Naive thymus-derived CD4-positive, alpha-beta T cell (primary cell): ENCODE measurements at regions not wholly inside any gene's neighbourhood (a gene's known extent, or its start where the extent isn't known, plus 50 kb on each side); places are given as distances from the start of the nearest gene placed in this dataset.

Experiments used
- ATAC-seq: fragments of 150-1000 bp; cut with Tn5 transposase; 2 replicates; pipeline ENCODE4 v1.10.0; 2021; ENCODE audit warnings: mild to moderate bottlenecking, moderate library complexity
- CTCF ChIA-PET: fragments of 350-600 bp; sonication (Branson Sonifier 250); formaldehyde crosslinking; loops from one replicate; lab custom pipeline; 2021; ENCODE audit warnings: antibody characterized with exemption; lab: Charles Lee
- POLR2A ChIA-PET: fragments of 350-600 bp; sonication (Branson Sonifier 250); formaldehyde crosslinking; loops from one replicate; lab custom pipeline; 2021; ENCODE audit warnings: antibody characterized with exemption, inconsistent platforms; lab: Charles Lee
- DNase-seq, 9 donors: peaks; one replicate each; pipeline versions ENCODE4 v3.0.0 to v3.0.0-alpha.2; 2020 to 2022; ENCODE audit warnings: mixed read lengths in 1 of 9
- H3K27ac ChIP-seq: one replicate; pipeline ENCODE4 v1.7.0; 2013; ENCODE audit warnings: mild to moderate bottlenecking, low read depth, low read length, moderate library complexity
- H3K27me3 ChIP-seq, 2 donors: one replicate each; pipeline ENCODE4 v1.7.0; 2013; ENCODE audit warnings: low read length in 2 of 2, mild to moderate bottlenecking in 2 of 2, moderate library complexity in 2 of 2; ENCODE audit not compliant: control insufficient read depth in 2 of 2, insufficient read depth in 2 of 2
- H3K36me3 ChIP-seq, 3 experiments: 1 replicate in 2 of 3; 2 replicates in 1 of 3; pipeline ENCODE4 v1.7.0; 2013; ENCODE audit warnings: low read length in 3 of 3, mild to moderate bottlenecking in 3 of 3, moderate library complexity in 1 of 3; ENCODE audit not compliant: insufficient read depth in 3 of 3, control insufficient read depth in 2 of 3
- H3K4me1 ChIP-seq, 2 donors: one replicate each; pipeline ENCODE4 v1.7.0; 2013; ENCODE audit warnings: low read length in 2 of 2, mild to moderate bottlenecking in 2 of 2, moderate library complexity in 1 of 2; ENCODE audit not compliant: control insufficient read depth in 2 of 2, insufficient read depth in 2 of 2
- H3K4me3 ChIP-seq: 2 replicates; pipeline ENCODE4 v1.7.0; 2013; ENCODE audit warnings: mild to moderate bottlenecking, low read length
- H3K9me3 ChIP-seq, 3 experiments: 1 replicate in 2 of 3; 2 replicates in 1 of 3; pipeline ENCODE4 v1.7.0; 2013; ENCODE audit warnings: low read length in 3 of 3; ENCODE audit not compliant: control insufficient read depth in 2 of 3
- H3K27ac Mint-ChIP-seq, 9 donors: one replicate each; pipeline ENCODE4 v1.8.0; 2020 to 2022; ENCODE audit warnings: mixed read lengths in 9 of 9, mild to moderate bottlenecking in 8 of 9, moderate library complexity in 5 of 9, inconsistent platforms in 2 of 9
- H3K27me3 Mint-ChIP-seq, 5 donors: one replicate each; pipeline ENCODE4 v1.8.0; 2021 to 2022; ENCODE audit warnings: mixed read lengths in 5 of 5, mild to moderate bottlenecking in 1 of 5
- H3K36me3 Mint-ChIP-seq, 5 donors: one replicate each; pipeline ENCODE4 v1.8.0; 2020 to 2022; ENCODE audit warnings: mixed read lengths in 5 of 5, mild to moderate bottlenecking in 3 of 5, inconsistent platforms in 1 of 5
- H3K4me1 Mint-ChIP-seq, 7 donors: one replicate each; pipeline ENCODE4 v1.8.0; 2020 to 2022; ENCODE audit warnings: mixed read lengths in 7 of 7, mild to moderate bottlenecking in 3 of 7, inconsistent platforms in 1 of 7
- H3K4me3 Mint-ChIP-seq, 10 donors: one replicate each; pipeline ENCODE4 v1.8.0; 2020 to 2022; ENCODE audit warnings: mild to moderate bottlenecking in 10 of 10, mixed read lengths in 10 of 10, moderate library complexity in 6 of 10, inconsistent platforms in 2 of 10
- H3K9me3 Mint-ChIP-seq, 11 donors: one replicate each; pipeline ENCODE4 v1.8.0; 2020 to 2022; ENCODE audit warnings: mixed read lengths in 11 of 11, mild to moderate bottlenecking in 4 of 11, inconsistent platforms in 1 of 11, moderate library complexity in 1 of 11
- intact Hi-C, 2 donors: fragments of 100-400 bp; cut with micrococcal nuclease; formaldehyde crosslinking; loops; one replicate each; pipeline ENCODE4 v1.15.1; 2023

- CTCF ChIA-PET: no interaction called here
Measured at GRCh38 chr3:82676356-82677026, 915.0 kb upstream of the GBE1 start.

GRCh38 chr3:82672966-82673365 is 911.5 kb upstream of the GBE1 start:
- Mint-ChIP-seq H3K4me3 (no peak overlapping the region), H3K36me3 (no peaks in the 10 kb centered on the region), H3K27me3 (no peaks in the 10 kb centered on the region), H3K9me3 (peaks cover 0 to 15% (median 6%) of the 10 kb centered on the region in 11 donors), H3K4me1 (no peaks in the 10 kb centered on the region), H3K27ac (no peak overlapping the region)
- ChIA-PET POLR2A (no interaction called here), CTCF (no interaction called here)
- no peak overlapping the region for H3K4me3 ChIP-seq
- no peak for DNase-seq
- H3K36me3 ChIP-seq: no peaks in the 10 kb centered on the region
- intact Hi-C loops: no loop called here
- no peaks in the 10 kb centered on the region for H3K4me1 ChIP-seq
- no peaks in the 10 kb centered on the region for H3K9me3 ChIP-seq
- no peaks in the 10 kb centered on the region for H3K27me3 ChIP-seq
- no peak overlapping the region for H3K27ac ChIP-seq
- no peak for ATAC-seq

More at GRCh38 chr3:82676356-82677026, 915.0 kb upstream of the GBE1 start:
- no peaks in the 10 kb centered on the region for H3K36me3 Mint-ChIP-seq
- no peak overlapping the region for H3K27ac ChIP-seq
- H3K27ac Mint-ChIP-seq: no peak overlapping the region
- POLR2A ChIA-PET: no interaction called here
- H3K9me3 ChIP-seq: no peaks in the 10 kb centered on the region
- H3K27me3 Mint-ChIP-seq: no peaks in the 10 kb centered on the region
- H3K4me1 ChIP-seq: no peaks in the 10 kb centered on the region
- intact Hi-C loops: no loop called here
- H3K4me1 Mint-ChIP-seq: no peaks in the 10 kb centered on the region
- no peak for DNase-seq
- ATAC-seq: no peak
- no peak overlapping the region for H3K4me3 ChIP-seq
- no peaks in the 10 kb centered on the region for H3K27me3 ChIP-seq
- peaks cover 0 to 12% (median 5%) of the 10 kb centered on the region in 11 donors for H3K9me3 Mint-ChIP-seq
- no peaks in the 10 kb centered on the region for H3K36me3 ChIP-seq
- H3K4me3 Mint-ChIP-seq: no peak overlapping the region

- intact Hi-C loops: no loop called here
- Histone ChIP-seq H3K4me1 (no peaks in the 10 kb centered on the region), H3K4me3 (no peak overlapping the region), H3K9me3 (peaks cover 0 to 3% (median 0%) of the 10 kb centered on the region in 3 experiments), H3K36me3 (no peaks in the 10 kb centered on the region), H3K27me3 (no peaks in the 10 kb centered on the region), H3K27ac (no peak overlapping the region)
- H3K4me1 Mint-ChIP-seq: no peaks in the 10 kb centered on the region
- H3K27me3 Mint-ChIP-seq: no peaks in the 10 kb centered on the region
- ATAC-seq: no peak
- no peaks in the 10 kb centered on the region for H3K36me3 Mint-ChIP-seq
- no peak for DNase-seq
- CTCF ChIA-PET: no interaction called here
- POLR2A ChIA-PET: no interaction called here
- H3K9me3 Mint-ChIP-seq: peaks cover 0 to 12% (median 6%) of the 10 kb centered on the region in 11 donors
- no peak overlapping the region for H3K4me3 Mint-ChIP-seq
- H3K27ac Mint-ChIP-seq: no peak overlapping the region
Measured at GRCh38 chr3:82671466-82671865, 910.0 kb upstream of the GBE1 start.

GRCh38 chr3:82654708-82655107 is 893.3 kb upstream of the GBE1 start:
- ChIA-PET CTCF (no interaction called here), POLR2A (no interaction called here)
- Mint-ChIP-seq H3K27me3 (no peaks in the 10 kb centered on the region), H3K4me1 (no peaks in the 10 kb centered on the region), H3K9me3 (peaks cover 0 to 14% (median 5%) of the 10 kb centered on the region in 11 donors), H3K36me3 (no peaks in the 10 kb centered on the region), H3K4me3 (no peak overlapping the region), H3K27ac (no peak overlapping the region)
- no peaks in the 10 kb centered on the region for H3K27me3 ChIP-seq
- ATAC-seq: no peak
- no peaks in the 10 kb centered on the region for H3K4me1 ChIP-seq
- DNase-seq: no peak
- H3K27ac ChIP-seq: no peak overlapping the region
- H3K4me3 ChIP-seq: no peak overlapping the region
- H3K9me3 ChIP-seq: peaks cover 0 to 3% (median 0%) of the 10 kb centered on the region in 3 experiments
- intact Hi-C loops: no loop called here
- no peaks in the 10 kb centered on the region for H3K36me3 ChIP-seq

- Mint-ChIP-seq H3K36me3 (peaks cover 0 to 7% (median 0%) of the 10 kb centered on the region in 5 donors), H3K4me1 (no peaks in the 10 kb centered on the region), H3K4me3 (no peak overlapping the region), H3K27me3 (no peaks in the 10 kb centered on the region), H3K9me3 (peaks cover 2 to 28% (median 9%) of the 10 kb centered on the region in 11 donors), H3K27ac (no peak overlapping the region)
- H3K36me3 ChIP-seq: no peaks in the 10 kb centered on the region
- no peaks in the 10 kb centered on the region for H3K4me1 ChIP-seq
- intact Hi-C loops: no loop called here
- H3K9me3 ChIP-seq: no peaks in the 10 kb centered on the region
- no peak for ATAC-seq
- H3K27ac ChIP-seq: no peak overlapping the region
- no peak overlapping the region for H3K4me3 ChIP-seq
- H3K27me3 ChIP-seq: no peaks in the 10 kb centered on the region
- ChIA-PET CTCF (no interaction called here), POLR2A (no interaction called here)
- DNase-seq: no peak
Measured at GRCh38 chr3:82643948-82644347, 882.5 kb upstream of the GBE1 start.

GRCh38 chr3:82641701-82642100 is 880.3 kb upstream of the GBE1 start:
- DNase-seq: no peak
- Histone ChIP-seq H3K36me3 (no peaks in the 10 kb centered on the region), H3K4me1 (no peaks in the 10 kb centered on the region), H3K27me3 (no peaks in the 10 kb centered on the region), H3K4me3 (no peak overlapping the region), H3K27ac (no peak overlapping the region), H3K9me3 (no peaks in the 10 kb centered on the region)
- Mint-ChIP-seq H3K4me1 (no peaks in the 10 kb centered on the region), H3K9me3 (peaks cover 2 to 28% (median 9%) of the 10 kb centered on the region in 11 donors), H3K36me3 (peaks cover 0 to 7% (median 0%) of the 10 kb centered on the region in 5 donors), H3K27me3 (no peaks in the 10 kb centered on the region), H3K27ac (no peak overlapping the region), H3K4me3 (no peak overlapping the region)
- ATAC-seq: no peak
- intact Hi-C loops: no loop called here
- POLR2A ChIA-PET: no interaction called here
- CTCF ChIA-PET: no interaction called here

- Mint-ChIP-seq H3K4me3 (no peak overlapping the region), H3K4me1 (no peaks in the 10 kb centered on the region), H3K9me3 (peaks cover 0 to 20% (median 5%) of the 10 kb centered on the region in 11 donors), H3K27me3 (no peaks in the 10 kb centered on the region), H3K36me3 (peaks cover 0 to 7% (median 0%) of the 10 kb centered on the region in 5 donors), H3K27ac (no peak overlapping the region)
- H3K27me3 ChIP-seq: no peaks in the 10 kb centered on the region
- H3K36me3 ChIP-seq: no peaks in the 10 kb centered on the region
- DNase-seq: no peak
- H3K4me1 ChIP-seq: no peaks in the 10 kb centered on the region
- no peaks in the 10 kb centered on the region for H3K9me3 ChIP-seq
- ChIA-PET CTCF (no interaction called here), POLR2A (no interaction called here)
- ATAC-seq: no peak
- no peak overlapping the region for H3K27ac ChIP-seq
- intact Hi-C loops: no loop called here
- no peak overlapping the region for H3K4me3 ChIP-seq
Measured at GRCh38 chr3:82640254-82640653, 878.8 kb upstream of the GBE1 start.
